IPS-18c (cell line): ENCODE measurements at regions not wholly inside any gene's neighbourhood (a gene's known extent, or its start where the extent isn't known, plus 50 kb on each side); places are given as distances from the start of the nearest gene placed in this dataset.
"Not testable (repeated sequence)": the region's sequence is repeated elsewhere in the genome, so short reads cannot be mapped to it uniquely, and the experiment has no call there.

Experiments
- H3K4me3 ChIP-seq: 2 replicates; pipeline ENCODE4 v1.7.0; 2013; ENCODE audit warnings: low read depth, mild to moderate bottlenecking, low read length, moderate library complexity; ENCODE audit not compliant: insufficient read depth
- H3K9me3 ChIP-seq: one replicate; pipeline ENCODE4 v1.6.1; 2013; ENCODE audit warnings: mild to moderate bottlenecking, low read length, moderate library complexity; ENCODE audit not compliant: control insufficient read depth, insufficient read depth

- H3K4me3 ChIP-seq: no peak overlapping the region
- no peaks in the 10 kb centered on the region for H3K9me3 ChIP-seq
These were observed 125.6 kb downstream of the ABHD5 start for GRCh38 chr3:43816372-43816771.

GRCh38 chr3:43817064-43817463, 126.3 kb downstream of the ABHD5 start:
- Histone ChIP-seq H3K4me3 (no peak overlapping the region), H3K9me3 (no peaks in the 10 kb centered on the region)

- H3K9me3 ChIP-seq: no peaks in the 10 kb centered on the region
- no peak overlapping the region for H3K4me3 ChIP-seq
These were observed 127.1 kb downstream of the ABHD5 start for GRCh38 chr3:43817825-43818224.

GRCh38 chr3:43818229-43818628, 127.5 kb downstream of the ABHD5 start:
- no peaks in the 10 kb centered on the region for H3K9me3 ChIP-seq
- no peak overlapping the region for H3K4me3 ChIP-seq

- no peak overlapping the region for H3K4me3 ChIP-seq
- H3K9me3 ChIP-seq: no peaks in the 10 kb centered on the region
These were observed 147.4 kb downstream of the ABHD5 start for GRCh38 chr3:43838009-43838758.

GRCh38 chr3:43838877-43839276, 148.1 kb downstream of the ABHD5 start:
- no peak overlapping the region for H3K4me3 ChIP-seq
- H3K9me3 ChIP-seq: no peaks in the 10 kb centered on the region

- H3K4me3 ChIP-seq: no peak overlapping the region
- H3K9me3 ChIP-seq: no peaks in the 10 kb centered on the region
These were observed 152.6 kb downstream of the ABHD5 start for GRCh38 chr3:43843386-43843785.

- Histone ChIP-seq H3K4me3 (no peak overlapping the region), H3K9me3 (no peaks in the 10 kb centered on the region)
These were observed 154.0 kb downstream of the ABHD5 start for GRCh38 chr3:43844757-43845156.

GRCh38 chr3:43845553-43845952, 154.8 kb downstream of the ABHD5 start:
- H3K9me3 ChIP-seq, H3K4me3 ChIP-seq: not testable (repeated sequence)

GRCh38 chr3:43852066-43852465, 161.3 kb downstream of the ABHD5 start:
- no peak overlapping the region for H3K4me3 ChIP-seq

GRCh38 chr3:43854283-43854682, 163.5 kb downstream of the ABHD5 start:
- H3K4me3 ChIP-seq: no peak overlapping the region
- H3K9me3 ChIP-seq: no peaks in the 10 kb centered on the region

More at GRCh38 chr3:43852066-43852465, 161.3 kb downstream of the ABHD5 start:
- H3K9me3 ChIP-seq: no peaks in the 10 kb centered on the region

- Histone ChIP-seq H3K4me3 (no peak overlapping the region), H3K9me3 (no peaks in the 10 kb centered on the region)
These were observed 164.2 kb downstream of the ABHD5 start for GRCh38 chr3:43854916-43855315.

- H3K9me3 ChIP-seq: no peaks in the 10 kb centered on the region
- no peak overlapping the region for H3K4me3 ChIP-seq
These were observed 165.0 kb downstream of the ABHD5 start for GRCh38 chr3:43855674-43856299.

- Histone ChIP-seq H3K4me3 (no peak overlapping the region), H3K9me3 (no peaks in the 10 kb centered on the region)
These were observed 165.6 kb downstream of the ABHD5 start for GRCh38 chr3:43856351-43856750.

- Histone ChIP-seq H3K9me3 (no peaks in the 10 kb centered on the region), H3K4me3 (no peak overlapping the region)
These were observed 166.0 kb downstream of the ABHD5 start for GRCh38 chr3:43856761-43857160.

- no peaks in the 10 kb centered on the region for H3K9me3 ChIP-seq
- no peak overlapping the region for H3K4me3 ChIP-seq
These were observed 166.9 kb downstream of the ABHD5 start for GRCh38 chr3:43857361-43858293.

- no peak overlapping the region for H3K4me3 ChIP-seq
- no peaks in the 10 kb centered on the region for H3K9me3 ChIP-seq
These were observed 167.6 kb downstream of the ABHD5 start for GRCh38 chr3:43858294-43858701.

- Histone ChIP-seq H3K9me3 (no peaks in the 10 kb centered on the region), H3K4me3 (no peak overlapping the region)
These were observed 169.0 kb downstream of the ABHD5 start for GRCh38 chr3:43859766-43860165.
